Stomach (tissue), 4 donors: ENCODE measurements at regions not wholly inside any gene's neighbourhood (a gene's known extent, or its start where the extent isn't known, plus 50 kb on each side); places are given as distances from the start of the nearest gene placed in this dataset.

Source experiments
- EP300 ChIP-seq: sonication (generic); formaldehyde crosslinking; IDR thresholded peaks from one replicate; pipeline ENCODE4 v1.6.1; 2017; ENCODE audit warnings: antibody characterized with exemption
- POLR2A ChIP-seq, 4 donors: fragments of 450-650 bp; IDR thresholded peaks; one replicate each; pipeline ENCODE4 v1.6.1; 2016; ENCODE audit warnings: antibody characterized with exemption in 4 of 4, control low read depth in 2 of 4, mild to moderate bottlenecking in 1 of 4, moderate library complexity in 1 of 4
- POLR2AphosphoS5 ChIP-seq, 3 donors: sonication (generic); formaldehyde crosslinking; IDR thresholded peaks; one replicate each; pipeline ENCODE4 v1.6.1; 2016; ENCODE audit warnings: antibody characterized with exemption in 3 of 3
- TF ChIP-seq, protein P1 (sequence below), 7 experiments: fragments of 450-650 bp in 4 of 7; fragments of 200-600 bp in 3 of 7; sonication (generic) in 3 of 7; IDR thresholded peaks; one replicate each; pipeline ENCODE4 v1.5.1; 2016 to 2019; ENCODE audit warnings: antibody characterized with exemption in 7 of 7, control low read depth in 2 of 7, mild to moderate bottlenecking in 1 of 7

DNA sequence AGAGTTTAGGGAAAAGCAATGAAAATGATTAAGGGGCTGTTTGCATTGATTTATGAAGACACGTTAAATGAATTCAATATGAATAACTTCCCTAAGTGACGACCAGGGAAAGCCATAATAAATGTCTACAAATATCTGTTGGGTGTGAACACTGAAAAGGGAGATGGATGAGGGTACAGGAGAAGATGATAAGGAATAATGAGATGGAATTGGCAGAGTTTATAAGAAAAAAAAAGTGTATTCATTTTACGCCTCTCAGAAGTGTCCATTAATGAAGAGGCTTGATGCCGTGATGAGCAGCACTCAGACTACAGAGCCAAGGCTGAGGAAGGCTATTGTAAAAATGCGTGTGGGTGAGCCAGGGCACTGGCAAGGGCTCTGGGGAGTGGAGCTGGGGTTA is 346.7 kb upstream of the AKR1E2 start:
- TF ChIP-seq, protein P1, sequence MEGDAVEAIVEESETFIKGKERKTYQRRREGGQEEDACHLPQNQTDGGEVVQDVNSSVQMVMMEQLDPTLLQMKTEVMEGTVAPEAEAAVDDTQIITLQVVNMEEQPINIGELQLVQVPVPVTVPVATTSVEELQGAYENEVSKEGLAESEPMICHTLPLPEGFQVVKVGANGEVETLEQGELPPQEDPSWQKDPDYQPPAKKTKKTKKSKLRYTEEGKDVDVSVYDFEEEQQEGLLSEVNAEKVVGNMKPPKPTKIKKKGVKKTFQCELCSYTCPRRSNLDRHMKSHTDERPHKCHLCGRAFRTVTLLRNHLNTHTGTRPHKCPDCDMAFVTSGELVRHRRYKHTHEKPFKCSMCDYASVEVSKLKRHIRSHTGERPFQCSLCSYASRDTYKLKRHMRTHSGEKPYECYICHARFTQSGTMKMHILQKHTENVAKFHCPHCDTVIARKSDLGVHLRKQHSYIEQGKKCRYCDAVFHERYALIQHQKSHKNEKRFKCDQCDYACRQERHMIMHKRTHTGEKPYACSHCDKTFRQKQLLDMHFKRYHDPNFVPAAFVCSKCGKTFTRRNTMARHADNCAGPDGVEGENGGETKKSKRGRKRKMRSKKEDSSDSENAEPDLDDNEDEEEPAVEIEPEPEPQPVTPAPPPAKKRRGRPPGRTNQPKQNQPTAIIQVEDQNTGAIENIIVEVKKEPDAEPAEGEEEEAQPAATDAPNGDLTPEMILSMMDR (IDR thresholded peaks at IDR 0.05) = no peak
- no peak for TF ChIP-seq POLR2A (IDR thresholded peaks at IDR 0.05)
- TF ChIP-seq EP300 = no peak
- no peak for TF ChIP-seq POLR2AphosphoS5 (IDR thresholded peaks at IDR 0.05)
